Activated CD8-positive, alpha-beta memory T cell treated with anti-CD3 and anti-CD28 coated beads, Interleukin-2, amount 50 U/mL, for 48 hours (primary cell): ENCODE measurements at regions not wholly inside any gene's neighbourhood (a gene's known extent, or its start where the extent isn't known, plus 50 kb on each side); places are given as distances from the start of the nearest gene placed in this dataset.

Experiments used
- DNase-seq: peaks from one replicate; pipeline ENCODE4 v3.0.0-alpha.2; 2020

DNA sequence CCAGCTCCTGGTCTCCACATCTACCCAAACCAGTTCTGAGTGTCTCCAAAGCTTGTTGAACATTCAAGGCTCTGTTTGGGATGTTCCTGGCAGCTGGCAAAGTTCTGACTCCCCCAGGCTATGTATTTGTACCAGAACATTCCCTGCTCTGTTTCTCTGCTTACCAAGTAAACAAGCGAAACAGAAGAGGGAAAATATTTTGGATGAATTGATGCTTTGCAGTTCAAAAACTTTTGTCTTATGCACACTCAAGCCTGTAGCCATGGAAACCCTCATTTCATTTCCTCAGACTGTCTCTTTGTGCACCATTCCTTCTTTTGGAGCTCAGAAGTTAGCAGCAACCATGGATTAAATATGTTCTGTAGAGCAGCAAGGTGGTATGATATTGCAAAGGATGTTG is 145.8 kb downstream of the ACTL7B start:
- DNase-seq = no peak

DNA sequence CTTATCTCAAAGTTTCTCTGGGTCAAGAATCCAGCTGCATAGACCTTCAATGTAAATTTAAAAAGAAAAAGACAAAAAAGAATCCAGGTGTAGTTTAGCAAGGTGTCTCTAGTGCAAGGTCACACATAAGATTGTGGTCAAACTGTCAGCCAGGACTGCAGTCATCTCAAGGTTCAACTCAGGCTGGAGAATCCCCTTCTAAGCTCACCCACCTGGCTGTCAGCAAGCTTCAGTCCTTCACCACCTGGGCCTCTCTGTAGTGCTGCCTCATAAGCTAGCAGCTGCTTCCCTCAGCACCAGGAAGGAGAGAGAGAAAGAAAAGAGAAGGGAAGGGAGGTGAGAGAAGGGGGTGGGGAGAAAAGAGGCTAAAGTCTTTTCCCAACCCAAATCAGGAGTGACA is 146.7 kb downstream of the ACTL7B start:
- no peak for DNase-seq

DNA sequence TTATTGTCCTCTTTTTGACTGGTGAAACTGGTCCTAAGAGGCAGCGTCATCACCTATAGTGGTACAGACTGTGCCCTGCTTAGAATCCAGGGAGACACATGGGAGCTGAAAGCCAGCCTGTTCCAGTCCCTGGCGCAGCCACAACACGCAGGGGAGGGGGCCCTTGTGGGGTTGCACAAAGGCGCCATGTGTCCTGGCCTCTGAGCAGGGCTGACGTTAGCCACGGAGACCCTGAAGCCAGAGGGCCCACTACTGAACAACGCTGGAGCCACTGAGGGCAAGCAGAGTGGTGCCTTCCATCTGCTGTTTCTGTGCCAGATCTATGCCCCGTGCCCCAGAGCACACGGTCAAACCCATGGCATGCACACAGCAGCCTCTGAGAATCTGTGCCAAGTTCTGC is 147.3 kb downstream of the ACTL7B start:
- DNase-seq = no peak

- no peak for DNase-seq
Observed at GRCh38 chr9:108707120-108707519, 148.7 kb downstream of the ACTL7B start.

DNA sequence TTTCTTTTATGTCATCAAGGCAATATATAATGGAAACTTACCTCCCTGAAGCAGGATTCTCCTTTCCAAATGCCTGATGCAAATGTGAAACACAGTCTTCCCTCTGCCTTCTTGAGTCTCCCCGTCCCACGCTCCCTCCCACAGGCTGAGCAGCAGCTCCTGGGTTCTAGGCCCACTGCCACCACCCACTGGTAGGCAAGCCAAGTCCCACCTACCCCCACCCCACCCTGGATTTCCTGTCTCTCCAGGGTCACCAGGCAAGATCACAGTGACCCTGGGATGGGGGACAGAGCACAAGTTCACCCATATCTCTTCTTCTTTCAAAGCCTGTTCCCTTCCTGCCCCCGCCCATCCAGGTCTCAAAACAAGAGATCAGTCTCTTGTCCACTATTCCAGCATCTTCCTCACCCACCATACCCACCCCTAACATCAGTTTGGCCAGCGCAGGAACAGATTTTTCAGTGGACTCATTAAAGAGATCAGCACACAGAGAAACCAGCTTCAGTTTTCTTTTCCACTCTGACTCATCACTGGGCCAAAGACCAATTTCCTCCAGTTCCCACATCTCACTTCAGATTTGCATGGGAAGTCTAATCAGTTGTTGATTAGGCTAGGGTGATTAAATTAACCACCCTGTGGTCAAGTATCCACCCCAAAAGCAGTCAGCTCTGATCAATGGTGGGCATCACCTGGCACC is 151.5 kb downstream of the ACTL7B start:
- no peak for DNase-seq

GRCh38 chr9:108703429-108703828 is 152.4 kb downstream of the ACTL7B start:
- DNase-seq = no peak

DNA sequence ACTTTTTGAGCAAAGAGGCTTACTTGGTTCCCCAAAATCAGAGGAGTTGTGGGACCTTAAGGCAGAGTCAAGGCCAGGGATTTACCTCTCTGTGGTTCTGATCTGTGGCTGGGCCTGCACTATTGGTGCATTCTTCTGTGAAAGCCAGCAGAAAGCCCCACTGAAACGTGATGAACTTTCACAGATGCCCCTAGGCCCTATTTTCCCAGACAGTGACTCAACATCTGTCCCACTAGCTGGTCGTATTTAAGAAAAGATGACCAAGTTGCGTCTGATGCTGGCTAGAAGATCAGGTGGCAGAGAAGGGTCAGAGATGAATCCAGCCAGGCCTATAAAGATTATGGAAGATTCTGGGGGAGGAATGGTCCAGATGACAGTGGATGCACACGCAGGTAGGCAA is 153.1 kb downstream of the ACTL7B start:
- DNase-seq = no peak

DNA sequence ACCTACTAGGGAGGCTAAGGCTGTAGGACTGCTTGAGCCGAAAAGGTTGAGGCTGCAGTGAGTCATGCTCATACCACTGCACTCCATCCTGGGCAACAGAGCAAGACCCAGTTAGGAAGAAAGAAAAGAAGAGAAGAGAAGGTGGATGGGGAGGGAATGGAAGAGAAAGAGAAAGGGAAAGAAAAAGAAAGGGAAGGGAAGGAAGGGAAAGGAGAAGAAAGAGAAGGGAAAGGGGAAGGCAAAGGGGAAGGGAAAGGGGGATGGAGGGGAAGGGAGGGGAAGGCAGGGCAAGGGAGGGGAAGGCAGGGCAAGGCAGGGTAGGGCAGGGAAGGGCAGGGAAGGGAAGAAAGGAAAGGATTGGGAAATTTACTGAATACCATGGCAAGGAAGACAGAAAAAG is 157.0 kb downstream of the ACTL7B start:
- no peak for DNase-seq

DNA sequence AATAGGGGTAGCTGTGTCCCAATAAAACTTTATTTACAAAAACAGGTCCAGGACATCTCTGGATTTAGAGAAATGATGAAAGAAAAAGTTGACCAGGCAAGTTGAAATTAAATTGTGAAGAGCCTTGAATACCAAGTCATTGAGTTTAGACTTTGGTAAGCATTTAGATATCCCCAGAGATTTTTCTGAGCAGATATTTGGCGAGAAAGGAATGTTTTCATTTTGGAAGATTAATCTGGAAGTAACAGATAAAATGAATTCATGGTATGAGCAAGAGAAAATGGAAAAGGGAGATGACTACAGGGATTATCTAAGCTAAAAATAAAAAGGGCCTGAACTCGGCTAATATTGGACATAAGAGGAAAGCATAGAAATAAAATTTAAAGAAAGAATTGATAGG is 157.6 kb downstream of the ACTL7B start:
- no peak for DNase-seq

GRCh38 chr9:108696156-108696555 is 159.6 kb downstream of the ACTL7B start:
- no peak for DNase-seq

DNA sequence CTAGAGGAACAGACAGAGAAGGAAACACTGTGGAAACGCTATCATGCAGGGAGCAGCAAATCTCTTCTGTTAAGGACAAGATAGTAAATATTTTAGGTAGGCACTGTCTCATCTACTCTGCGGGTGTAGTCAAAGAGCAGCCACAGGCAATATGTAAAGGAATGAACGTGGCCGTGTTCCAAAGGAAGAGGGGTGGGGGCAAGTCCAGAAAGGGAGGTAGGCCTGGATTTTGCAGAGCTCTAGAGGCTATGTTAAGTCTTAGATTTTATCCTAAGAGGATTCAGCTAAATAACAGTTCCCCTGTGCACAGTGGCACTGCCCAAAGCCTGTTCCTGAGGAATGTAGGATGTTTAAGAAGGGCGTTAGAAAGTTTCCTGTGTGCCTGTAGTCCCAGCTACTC is 161.6 kb downstream of the ACTL7B start:
- DNase-seq = no peak

GRCh38 chr9:108691614-108692013 is 164.2 kb downstream of the ACTL7B start:
- DNase-seq = no peak

DNA sequence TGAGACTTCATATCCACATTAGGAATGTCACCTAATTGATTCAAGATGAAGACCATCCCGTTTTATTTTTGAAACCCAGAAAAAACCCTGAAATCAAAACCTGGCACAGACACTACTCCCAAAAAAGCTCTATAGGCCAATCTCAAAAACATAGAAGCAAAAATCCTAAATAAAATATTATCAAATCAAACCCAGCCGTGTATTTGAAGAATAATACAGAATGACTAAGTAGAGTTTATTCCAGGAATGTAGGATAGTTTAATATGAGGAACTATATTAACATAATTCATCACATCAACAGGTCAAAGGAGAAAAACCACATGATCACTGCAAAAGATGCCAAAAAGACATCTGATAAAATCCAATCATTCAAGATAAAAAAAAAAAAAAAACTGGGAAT is 167.1 kb downstream of the ACTL7B start:
- no peak for DNase-seq

DNA sequence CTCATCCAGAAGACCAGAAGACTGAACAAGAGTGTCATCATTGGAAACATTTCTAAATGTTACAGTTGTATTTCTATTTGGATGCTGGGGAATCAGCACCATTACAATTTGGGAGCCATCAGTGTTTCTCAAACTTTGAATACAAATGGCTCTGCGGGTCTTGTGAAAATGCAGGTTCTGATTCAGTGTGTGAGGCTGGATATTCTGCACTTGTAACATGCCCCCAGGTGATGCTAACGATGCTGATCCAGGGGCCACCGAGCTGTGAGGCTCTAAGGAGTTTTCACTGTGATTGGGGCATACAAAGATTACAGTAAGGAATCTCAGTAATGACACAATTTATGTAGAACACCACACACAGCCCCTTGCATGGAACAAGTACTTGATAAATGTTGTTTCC is 167.7 kb downstream of the ACTL7B start:
- DNase-seq = no peak

DNA sequence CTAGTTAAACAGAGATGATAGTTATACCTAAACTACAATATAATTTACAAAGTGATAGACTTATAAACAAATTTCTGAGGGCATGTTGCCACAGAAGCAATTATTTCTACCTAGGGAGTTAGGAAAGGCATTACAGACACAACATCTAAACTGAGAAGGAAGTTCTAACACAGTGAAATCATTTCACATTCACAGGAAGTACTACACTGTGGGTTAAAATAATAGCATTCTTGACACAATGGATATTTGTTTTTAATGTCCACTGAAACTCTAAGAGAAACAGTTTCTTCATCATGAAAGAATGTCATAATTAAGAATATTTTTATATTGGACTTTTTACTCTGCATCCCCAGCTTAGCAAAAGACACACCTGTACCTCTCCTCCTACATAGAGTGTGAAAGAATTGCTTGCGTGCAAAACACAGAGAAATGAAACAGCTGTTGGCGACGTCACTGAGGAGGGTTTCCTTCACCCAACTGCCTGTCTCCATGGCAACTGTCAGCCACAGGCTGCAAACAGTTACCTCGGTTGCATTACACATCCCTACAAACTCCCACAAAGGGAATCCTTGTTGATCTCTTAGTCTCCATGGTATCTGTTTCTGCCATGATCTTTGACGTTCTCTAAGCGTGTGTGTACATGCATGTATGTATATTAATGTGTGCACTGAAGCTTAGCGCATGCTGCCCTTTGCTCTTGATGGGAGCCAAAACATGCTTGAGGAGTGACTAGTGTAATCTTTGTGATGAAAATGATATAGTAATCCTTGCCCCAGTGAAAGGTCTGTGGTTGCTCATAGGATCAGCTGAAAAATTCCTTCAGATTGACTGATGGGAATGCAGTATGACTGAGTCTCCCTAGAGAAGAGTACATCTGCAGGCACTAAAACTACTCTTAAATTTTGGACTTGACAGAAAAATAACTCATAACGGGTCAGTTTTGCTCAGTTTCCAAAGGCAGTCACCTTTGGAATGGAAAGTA is 168.5 kb downstream of the ACTL7B start:
- DNase-seq = no peak

GRCh38 chr9:108684288-108685025 is 171.3 kb downstream of the ACTL7B start:
- no peak for DNase-seq

DNA sequence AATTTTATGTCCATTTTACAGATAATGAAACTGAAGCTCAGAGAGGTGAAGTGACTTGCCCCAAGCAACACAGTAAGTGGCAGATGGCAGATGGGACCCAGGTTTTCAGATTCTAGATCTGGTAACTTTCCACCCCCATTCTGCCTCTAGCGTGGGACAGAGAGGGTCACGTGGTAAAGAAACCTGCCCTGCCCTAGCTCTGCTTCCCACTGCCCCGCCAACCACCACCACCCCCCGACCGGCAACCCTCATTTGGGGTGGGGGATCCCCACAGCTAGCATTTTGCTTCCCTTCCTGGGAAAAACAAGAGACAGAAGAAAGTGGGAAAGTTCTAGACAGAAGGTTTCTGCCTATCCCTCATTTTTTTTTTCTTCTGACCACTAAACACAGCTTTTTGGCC is 172.5 kb downstream of the ACTL7B start:
- DNase-seq = no peak

DNA sequence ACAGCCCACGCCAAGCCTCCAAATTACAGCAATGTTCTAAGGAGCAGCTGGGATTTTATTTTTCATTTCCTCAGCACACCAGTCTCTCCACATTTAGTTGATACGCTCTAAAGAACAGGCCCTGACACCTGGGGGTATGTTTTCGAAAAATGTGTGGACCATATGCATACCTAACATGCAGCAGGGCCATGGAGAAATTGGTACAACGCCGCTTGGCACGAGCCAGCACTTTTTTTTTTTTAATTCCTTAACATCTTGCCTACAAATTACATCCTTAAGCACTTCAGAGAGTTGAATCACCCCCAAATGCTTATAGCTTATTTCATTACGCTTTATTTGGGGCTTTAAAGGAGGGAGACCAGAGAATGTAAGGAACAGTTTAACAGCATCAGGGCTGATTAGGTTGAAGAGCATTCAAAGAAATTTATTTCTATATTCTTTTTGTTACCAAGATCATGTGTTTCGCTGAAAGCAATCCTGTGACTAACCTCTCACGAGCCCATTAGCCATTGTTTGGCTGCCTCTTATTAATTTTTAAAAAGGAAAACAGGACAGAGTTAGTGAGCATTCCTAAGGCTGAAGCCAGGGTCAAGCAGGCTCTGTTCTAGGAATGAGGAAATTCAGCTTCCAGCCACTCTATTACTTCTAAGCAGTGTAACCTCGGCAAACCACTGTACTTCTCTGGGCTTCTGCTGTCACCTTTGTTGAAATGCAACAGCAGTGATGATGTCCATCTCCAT is 173.8 kb downstream of the ACTL7B start:
- DNase-seq = no peak

DNA sequence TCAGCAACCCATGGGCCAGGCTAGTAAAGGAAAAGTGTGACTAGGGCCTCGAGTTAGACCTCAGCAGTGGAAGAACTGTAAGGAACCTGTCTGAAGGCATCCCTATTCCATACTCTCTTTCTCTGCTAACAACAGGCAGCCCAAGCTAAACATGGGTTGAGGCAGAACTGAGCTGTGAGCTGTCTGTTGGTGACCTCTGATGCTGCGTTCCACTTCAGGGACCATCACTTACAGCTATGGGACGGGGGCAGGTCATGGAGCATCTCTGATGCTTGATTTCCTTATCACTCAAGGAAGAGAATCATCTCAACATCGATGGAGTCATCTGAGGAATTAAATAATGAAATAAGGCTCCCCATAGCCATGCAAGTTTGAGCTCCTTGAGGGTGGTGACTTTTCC is 174.8 kb downstream of the ACTL7B start:
- no peak for DNase-seq

GRCh38 chr9:108677776-108678175 is 178.0 kb downstream of the ACTL7B start:
- no peak for DNase-seq

GRCh38 chr9:108676355-108676754 is 179.4 kb downstream of the ACTL7B start:
- no peak for DNase-seq

- no peak for DNase-seq
Observed at GRCh38 chr9:108675708-108676107, 180.1 kb downstream of the ACTL7B start.
